ENCODE measurements at regions not wholly inside any gene's neighbourhood (a gene's known extent, or its start where the extent isn't known, plus 50 kb on each side); places are given as distances from the start of the nearest gene placed in this dataset.

DNA sequence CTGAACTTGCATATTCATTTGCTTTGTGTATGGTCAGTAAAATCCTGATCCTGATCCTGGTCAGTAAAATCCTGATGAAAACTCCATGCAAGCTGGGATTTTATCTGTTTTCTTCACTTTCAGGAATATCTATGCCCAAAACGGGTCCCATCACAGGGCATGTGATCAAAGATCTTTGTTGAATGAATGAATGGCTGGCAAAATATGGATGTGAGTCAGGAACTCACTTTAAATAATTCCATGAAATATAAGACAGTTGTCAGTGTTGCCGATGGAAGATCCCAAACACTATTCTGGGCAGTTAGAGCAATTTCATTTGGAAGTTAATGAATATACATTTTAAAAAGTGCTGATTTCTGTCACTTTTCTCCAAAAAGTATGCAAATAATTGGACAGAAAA, 598.4 kb downstream of the GBA3 start:
- no peaks in the 10 kb centered on the region for H3K36me3 Mint-ChIP-seq (ENCODE audit: low read depth)
- TF ChIP-seq, protein P1, sequence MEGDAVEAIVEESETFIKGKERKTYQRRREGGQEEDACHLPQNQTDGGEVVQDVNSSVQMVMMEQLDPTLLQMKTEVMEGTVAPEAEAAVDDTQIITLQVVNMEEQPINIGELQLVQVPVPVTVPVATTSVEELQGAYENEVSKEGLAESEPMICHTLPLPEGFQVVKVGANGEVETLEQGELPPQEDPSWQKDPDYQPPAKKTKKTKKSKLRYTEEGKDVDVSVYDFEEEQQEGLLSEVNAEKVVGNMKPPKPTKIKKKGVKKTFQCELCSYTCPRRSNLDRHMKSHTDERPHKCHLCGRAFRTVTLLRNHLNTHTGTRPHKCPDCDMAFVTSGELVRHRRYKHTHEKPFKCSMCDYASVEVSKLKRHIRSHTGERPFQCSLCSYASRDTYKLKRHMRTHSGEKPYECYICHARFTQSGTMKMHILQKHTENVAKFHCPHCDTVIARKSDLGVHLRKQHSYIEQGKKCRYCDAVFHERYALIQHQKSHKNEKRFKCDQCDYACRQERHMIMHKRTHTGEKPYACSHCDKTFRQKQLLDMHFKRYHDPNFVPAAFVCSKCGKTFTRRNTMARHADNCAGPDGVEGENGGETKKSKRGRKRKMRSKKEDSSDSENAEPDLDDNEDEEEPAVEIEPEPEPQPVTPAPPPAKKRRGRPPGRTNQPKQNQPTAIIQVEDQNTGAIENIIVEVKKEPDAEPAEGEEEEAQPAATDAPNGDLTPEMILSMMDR (IDR thresholded peaks at IDR 0.05): no peak
- H3K27me3 Mint-ChIP-seq: no peaks in the 10 kb centered on the region
- POLR2A ChIA-PET: no interaction called here
- H3K27me3 ChIP-seq (ENCODE audit: control insufficient read depth in 1 of 2, insufficient read depth in 2 of 2, low read length in 2 of 2): no peaks in the 10 kb centered on the region
- no peaks in the 10 kb centered on the region for H3K36me3 ChIP-seq (ENCODE audit: insufficient read depth, low read length)
- H3K27ac ChIP-seq (ENCODE audit: low read depth in 1 of 2, low read length in 2 of 2): no peak overlapping the region
- DNase-seq (no peak), ATAC-seq (ENCODE audit: poor library complexity) (no peak)
- no peak overlapping the region for H3K27ac Mint-ChIP-seq
- H3K4me3 Mint-ChIP-seq: no peak overlapping the region
- intact Hi-C loops (cut with DNase I, micrococcal nuclease): no loop called here
- peaks cover 3% of the 10 kb centered on the region for H3K4me1 ChIP-seq (ENCODE audit: insufficient read depth, low read length)
- peaks cover 2% of the 10 kb centered on the region for H3K9me3 Mint-ChIP-seq
- no peak overlapping the region for H3K4me3 ChIP-seq (ENCODE audit: low read length)
- CTCF ChIA-PET: no interaction called here
- peaks cover 6% of the 10 kb centered on the region for H3K4me1 Mint-ChIP-seq (ENCODE audit: low read depth)
- H3K9me3 ChIP-seq (ENCODE audit: control insufficient read depth in 1 of 2, insufficient read depth in 1 of 2, low read length in 2 of 2): no peaks in the 10 kb centered on the region

DNA sequence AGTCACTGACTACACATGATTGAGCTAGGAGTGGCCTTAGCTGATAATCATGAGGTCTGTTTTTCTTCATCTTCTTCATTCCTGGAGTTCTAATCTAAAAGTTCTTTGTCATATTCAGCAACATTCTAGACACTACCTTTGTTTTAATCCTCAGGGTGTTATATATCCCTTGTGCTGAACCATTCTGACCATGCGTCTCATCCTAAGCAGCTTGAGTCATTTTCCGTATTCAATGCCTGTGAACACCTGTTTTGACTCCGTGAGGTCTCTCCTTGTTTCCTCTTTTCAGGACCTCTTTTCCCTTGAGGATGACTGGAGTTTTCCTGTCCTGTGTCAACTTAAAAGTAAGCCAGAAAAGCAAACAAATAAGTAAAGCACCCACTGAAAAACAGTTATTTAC, 597.9 kb downstream of the GBA3 start:
- Mint-ChIP-seq H3K4me1 (ENCODE audit: low read depth) (peaks cover 6% of the 10 kb centered on the region), H3K4me3 (no peak overlapping the region), H3K9me3 (peaks cover 2% of the 10 kb centered on the region), H3K36me3 (ENCODE audit: low read depth) (no peaks in the 10 kb centered on the region), H3K27me3 (no peaks in the 10 kb centered on the region), H3K27ac (no peak overlapping the region)
- Histone ChIP-seq H3K4me3 (ENCODE audit: low read length) (no peak overlapping the region), H3K36me3 (ENCODE audit: insufficient read depth, low read length) (no peaks in the 10 kb centered on the region), H3K27me3 (ENCODE audit: control insufficient read depth in 1 of 2, insufficient read depth in 2 of 2, low read length in 2 of 2) (no peaks in the 10 kb centered on the region), H3K4me1 (ENCODE audit: insufficient read depth, low read length) (peaks cover 3% of the 10 kb centered on the region), H3K9me3 (ENCODE audit: control insufficient read depth in 1 of 2, insufficient read depth in 1 of 2, low read length in 2 of 2) (no peaks in the 10 kb centered on the region), H3K27ac (ENCODE audit: low read depth in 1 of 2, low read length in 2 of 2) (no peak overlapping the region)
- TF ChIP-seq, protein P1 (IDR thresholded peaks at IDR 0.05): no peak
- CTCF ChIA-PET: no interaction called here
- DNase-seq: no peak
- ATAC-seq (ENCODE audit: poor library complexity): no peak
- POLR2A ChIA-PET: no interaction called here
- intact Hi-C loops (cut with DNase I, micrococcal nuclease): no loop called here

DNA sequence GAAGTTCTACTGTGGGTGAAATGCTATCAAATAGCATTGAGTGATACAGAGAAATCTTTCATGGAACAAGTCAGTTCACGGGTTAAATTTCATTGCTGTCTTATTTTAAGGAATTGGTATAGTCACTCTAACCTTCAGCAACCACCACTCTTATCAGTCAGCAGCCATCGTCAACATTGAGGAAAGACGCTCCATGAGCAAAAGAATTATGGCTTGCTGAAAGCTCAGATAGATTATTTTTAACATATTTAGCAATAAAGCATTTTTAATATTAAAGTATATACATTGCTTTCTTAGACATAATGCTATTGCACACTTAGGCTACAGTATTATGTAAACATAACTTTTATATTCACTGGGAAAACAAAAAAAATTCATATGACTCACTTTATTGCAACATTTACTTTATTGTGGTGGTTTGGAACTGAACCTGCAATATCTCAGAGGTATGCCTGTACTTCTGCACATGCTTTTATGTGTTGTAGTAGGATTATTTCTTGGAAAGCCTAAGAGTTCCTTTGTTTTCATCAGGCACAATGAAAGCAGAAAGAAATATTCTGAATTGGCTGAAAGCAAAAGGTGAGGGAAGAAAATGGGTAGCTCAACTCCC, 586.7 kb downstream of the GBA3 start:
- peaks cover 2% of the 10 kb centered on the region for H3K9me3 Mint-ChIP-seq

More for the DNA sequence above, 586.7 kb downstream of the GBA3 start:
- ATAC-seq (ENCODE audit: poor library complexity): no peak
- Histone ChIP-seq H3K4me3 (ENCODE audit: low read length) (no peak overlapping the region), H3K36me3 (ENCODE audit: insufficient read depth, low read length) (no peaks in the 10 kb centered on the region), H3K27me3 (ENCODE audit: control insufficient read depth in 1 of 2, insufficient read depth in 2 of 2, low read length in 2 of 2) (no peaks in the 10 kb centered on the region), H3K4me1 (ENCODE audit: insufficient read depth, low read length) (no peaks in the 10 kb centered on the region), H3K9me3 (ENCODE audit: control insufficient read depth in 1 of 2, insufficient read depth in 1 of 2, low read length in 2 of 2) (peaks cover 0 to 3% of the 10 kb centered on the region in 2 experiments), H3K27ac (ENCODE audit: low read depth in 1 of 2, low read length in 2 of 2) (no peak overlapping the region)
- CTCF ChIA-PET: no interaction called here
- no peak for DNase-seq
- Mint-ChIP-seq H3K4me3 (no peak overlapping the region), H3K27me3 (no peaks in the 10 kb centered on the region), H3K36me3 (ENCODE audit: low read depth) (no peaks in the 10 kb centered on the region), H3K4me1 (ENCODE audit: low read depth) (no peaks in the 10 kb centered on the region), H3K27ac (no peak overlapping the region)
- intact Hi-C loops (cut with DNase I, micrococcal nuclease): no loop called here
- POLR2A ChIA-PET: no interaction called here
- TF ChIP-seq, protein P1 (IDR thresholded peaks at IDR 0.05): no peak

Measured in CD4-positive, alpha-beta T cell (primary cell).